ENCODE measurements at regions not wholly inside any gene's neighbourhood (a gene's known extent, or its start where the extent isn't known, plus 50 kb on each side); places are given as distances from the start of the nearest gene placed in this dataset.

DNA sequence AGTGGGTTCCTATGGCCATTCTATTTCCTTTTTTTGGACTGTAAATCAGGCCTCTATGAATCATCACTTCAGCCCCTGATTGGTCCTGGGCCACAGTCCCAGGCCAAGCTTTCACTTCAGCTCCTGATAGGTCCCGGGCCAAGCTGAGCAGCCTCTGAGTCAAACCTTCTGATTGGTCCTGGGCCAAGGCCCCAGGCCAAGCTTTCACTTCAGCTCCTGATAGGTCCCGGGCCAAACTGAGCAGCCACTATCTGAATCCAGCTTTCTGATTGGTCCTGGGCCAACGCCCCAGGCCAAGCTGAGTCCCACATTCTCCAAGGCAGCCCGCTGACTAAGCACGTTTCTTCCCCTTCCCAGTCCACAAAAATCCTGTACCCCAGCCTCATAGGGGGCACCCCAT is 1972.9 kb upstream of the ACO1 start:
- no peak overlapping the region for H3K4me2 ChIP-seq (ENCODE audit: insufficient read depth, low read length)
- no peaks in the 10 kb centered on the region for H3K27me3 ChIP-seq (ENCODE audit: control insufficient read depth in 2 of 2, insufficient read depth in 2 of 2, low read length in 2 of 2)
- H3K9me3 ChIP-seq (replicated peaks; ENCODE audit: control insufficient read depth, insufficient read depth, low read depth, low read length), result no peaks in the 10 kb centered on the region
- H3K27ac ChIP-seq (ENCODE audit: extremely low read depth, low read depth, low read length), result no peak overlapping the region
- FAIRE-seq (no peak), ATAC-seq (no peak), DNase-seq (ENCODE audit: extremely low read depth in 1 of 4, low spot score in 3 of 4) (no peak)
- H3K79me2 ChIP-seq (ENCODE audit: control insufficient read depth, insufficient read depth, low read length), result no peaks in the 10 kb centered on the region
- no TSS peak for BruUV-seq (replicated peaks)
- no peaks in the 10 kb centered on the region for H3K9me1 ChIP-seq (ENCODE audit: control insufficient read depth, insufficient read depth, low read length)
- H3K36me3 ChIP-seq (ENCODE audit: control insufficient read depth, insufficient read depth, low read length), result no peaks in the 10 kb centered on the region
- no peaks in the 10 kb centered on the region for H4K20me1 ChIP-seq (replicated peaks; ENCODE audit: control insufficient read depth, insufficient read depth, low read length)
- CTCF ChIA-PET (ENCODE audit: low intra/inter-chr PET ratio), result no interaction called here
- no peaks in the 10 kb centered on the region for H3K4me1 ChIP-seq (replicated peaks in 1 of 2; ENCODE audit: control insufficient read depth in 2 of 2, insufficient read depth in 2 of 2, low read length in 2 of 2)
- no peak for TF ChIP-seq HEY1 (CRISPR knock-in tag; IDR thresholded peaks at IDR 0.05; ENCODE audit: borderline replicate concordance)
- no peak for TF ChIP-seq ZNF143 (CRISPR knock-in tag; IDR thresholded peaks at IDR 0.05)
- TF ChIP-seq CSDE1 (IDR thresholded peaks at IDR 0.05), result no peak
- TF ChIP-seq, protein P1, sequence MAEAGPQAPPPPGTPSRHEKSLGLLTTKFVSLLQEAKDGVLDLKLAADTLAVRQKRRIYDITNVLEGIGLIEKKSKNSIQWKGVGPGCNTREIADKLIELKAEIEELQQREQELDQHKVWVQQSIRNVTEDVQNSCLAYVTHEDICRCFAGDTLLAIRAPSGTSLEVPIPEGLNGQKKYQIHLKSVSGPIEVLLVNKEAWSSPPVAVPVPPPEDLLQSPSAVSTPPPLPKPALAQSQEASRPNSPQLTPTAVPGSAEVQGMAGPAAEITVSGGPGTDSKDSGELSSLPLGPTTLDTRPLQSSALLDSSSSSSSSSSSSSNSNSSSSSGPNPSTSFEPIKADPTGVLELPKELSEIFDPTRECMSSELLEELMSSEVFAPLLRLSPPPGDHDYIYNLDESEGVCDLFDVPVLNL (CRISPR knock-in tag; IDR thresholded peaks at IDR 0.05; ENCODE audit: low read depth), result no peak
- TF ChIP-seq SIX5 (IDR thresholded peaks at IDR 0.05; ENCODE audit: borderline replicate concordance in 1 of 2, insufficient read depth in 1 of 2, low read depth in 1 of 2, low read length in 2 of 2), result no peak
- no peak for TF ChIP-seq POLR2A (conservative IDR thresholded peaks at IDR 0.05)
- TF ChIP-seq ZKSCAN1 (IDR thresholded peaks at IDR 0.05; ENCODE audit: low read depth, low read length), result no peak
- no peak for TF ChIP-seq ZNF830 (CRISPR knock-in tag; IDR thresholded peaks at IDR 0.05)
- TF ChIP-seq FOXK1 (CRISPR knock-in tag; IDR thresholded peaks at IDR 0.05; ENCODE audit: borderline replicate concordance), result no peak
- TF ChIP-seq NR4A1 (CRISPR knock-in tag; IDR thresholded peaks at IDR 0.05), result no peak
- TF ChIP-seq NR4A1 (tag; IDR thresholded peaks at IDR 0.05), result no peak
- no peak overlapping the region for H3K9ac ChIP-seq (ENCODE audit: insufficient read depth in 1 of 2, low read depth in 2 of 2, low read length in 2 of 2)
- intact Hi-C loops (cut with micrococcal nuclease), result no loop called here
- in situ Hi-C loops (cut with MboI), result no loop called here
- no peak overlapping the region for H2AFZ ChIP-seq (ENCODE audit: low read depth, low read length)
- WGBS (ENCODE audit: insufficient coverage, low coverage, missing lambda C conversion rate), result no CpG with 5 or more reads among the region's 5 CpGs
- POLR2A ChIA-PET, result no interaction called here
- no peak overlapping the region for H3K4me3 ChIP-seq

Measured in K562 (cell line).